Brain pericyte (primary cell): ENCODE measurements at regions not wholly inside any gene's neighbourhood (a gene's known extent, or its start where the extent isn't known, plus 50 kb on each side); places are given as distances from the start of the nearest gene placed in this dataset.
"Not testable (repeated sequence)": the region's sequence is repeated elsewhere in the genome, so short reads cannot be mapped to it uniquely, and the experiment has no call there.

ENCODE experiments used
- DNase-seq: peaks from one replicate; pipeline ENCODE4 v3.0.0-alpha.2; 2012; ENCODE audit warnings: low read depth, low spot score

GRCh38 chr7:47190462-47190861 lies 391.4 kb downstream of the TNS3 start:
- DNase-seq = no peak

- no peak for DNase-seq
Observed at GRCh38 chr7:47188653-47189315, 393.1 kb downstream of the TNS3 start.

GRCh38 chr7:47188136-47188535 lies 393.8 kb downstream of the TNS3 start:
- no peak for DNase-seq

- DNase-seq = no peak
Observed at GRCh38 chr7:47186316-47186715, 395.6 kb downstream of the TNS3 start.

GRCh38 chr7:47185839-47186238 lies 396.1 kb downstream of the TNS3 start:
- DNase-seq = no peak

GRCh38 chr7:47185170-47185569 lies 396.7 kb downstream of the TNS3 start:
- DNase-seq = no peak

GRCh38 chr7:47183862-47184590 lies 397.9 kb downstream of the TNS3 start:
- no peak for DNase-seq

DNA sequence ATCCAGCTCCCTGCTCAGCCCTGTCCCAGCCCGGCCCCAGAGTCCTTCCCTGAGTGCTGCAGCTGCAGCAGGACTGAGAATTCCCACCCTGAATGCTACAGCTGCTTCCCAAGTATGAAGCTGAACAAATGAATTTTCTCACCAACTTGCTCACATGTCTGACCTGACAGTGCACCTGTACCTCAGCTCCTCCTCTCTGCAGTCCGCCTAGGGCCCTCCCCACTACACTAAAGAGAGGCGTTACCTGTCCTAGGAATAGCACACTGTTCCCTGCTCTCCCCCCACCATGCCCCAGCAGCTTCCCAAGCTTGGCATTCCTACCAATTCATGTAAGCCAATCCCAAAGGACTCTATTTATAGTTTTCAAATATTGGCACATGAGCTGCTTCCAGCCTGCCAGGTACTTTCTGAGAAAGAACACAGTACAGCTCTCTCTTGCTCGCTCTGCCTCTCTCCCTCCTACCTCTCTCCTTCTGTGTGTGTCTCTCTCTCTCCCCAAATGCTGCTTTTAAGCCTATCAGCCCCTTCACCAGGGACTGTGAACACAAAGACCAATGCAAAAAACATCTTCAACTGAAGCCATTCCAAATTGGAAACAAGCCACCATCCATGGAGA lies 400.1 kb downstream of the TNS3 start:
- no peak for DNase-seq

GRCh38 chr7:47180516-47180826 lies 401.4 kb downstream of the TNS3 start:
- DNase-seq = no peak

DNA sequence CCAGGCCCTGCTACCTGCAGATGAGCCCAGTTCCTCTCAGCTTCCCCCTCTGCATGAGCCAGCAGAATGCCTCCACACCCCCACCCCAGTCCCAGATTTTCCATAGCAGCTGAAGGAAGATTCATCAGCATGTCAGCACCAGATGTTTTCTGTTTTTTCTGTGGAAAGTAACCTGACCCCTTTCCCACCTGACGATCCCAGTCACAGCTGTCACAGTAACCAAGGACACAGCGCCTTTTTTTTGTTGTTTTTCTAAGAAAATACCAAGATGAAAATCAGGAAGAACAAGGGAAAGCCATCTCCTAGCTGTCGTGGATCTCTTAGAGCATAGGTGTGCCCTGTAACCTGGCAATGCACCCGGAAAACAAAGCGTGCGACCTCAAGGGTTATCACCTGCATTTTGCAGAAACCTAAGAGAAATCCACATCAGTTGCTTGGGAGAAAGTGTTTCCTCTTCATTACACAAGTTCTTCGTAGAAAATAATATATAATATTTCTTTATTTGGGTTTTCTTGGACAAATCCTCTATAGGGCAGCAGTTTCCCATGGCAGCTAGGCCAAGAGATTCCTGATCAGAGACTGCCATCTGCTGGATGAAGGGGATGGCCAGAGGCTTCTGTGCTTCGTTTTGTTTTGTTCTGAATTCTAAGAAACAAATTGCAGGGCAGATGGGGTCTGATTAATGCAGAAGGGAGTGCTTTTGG lies 401.9 kb downstream of the TNS3 start:
- DNase-seq = peak; percentile 20

- DNase-seq = not testable (repeated sequence)
Observed at GRCh38 chr7:47172602-47173539, 409.0 kb downstream of the TNS3 start.

DNA sequence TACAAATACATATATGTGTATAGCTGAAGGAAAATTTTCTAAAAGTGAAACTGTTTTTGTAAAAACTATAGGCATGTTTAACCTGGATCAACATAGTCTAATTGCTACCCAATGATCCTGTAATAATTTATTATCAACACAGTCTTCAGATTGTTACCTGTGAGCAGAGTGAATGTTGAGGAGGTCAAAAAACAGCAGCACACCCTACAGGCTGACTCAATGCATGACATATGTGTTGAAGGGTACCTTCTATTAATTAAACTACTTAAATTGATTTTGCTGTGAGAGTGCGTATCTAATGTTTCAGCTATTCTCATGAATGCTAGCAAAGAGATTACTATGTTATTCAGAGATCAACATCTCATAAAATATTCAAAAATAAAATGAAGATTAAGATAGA lies 411.4 kb downstream of the TNS3 start:
- no peak for DNase-seq

- DNase-seq = no peak
Observed at GRCh38 chr7:47154791-47155190, 427.1 kb downstream of the TNS3 start.

- DNase-seq = no peak
Observed at GRCh38 chr7:47153576-47153975, 428.3 kb downstream of the TNS3 start.

DNA sequence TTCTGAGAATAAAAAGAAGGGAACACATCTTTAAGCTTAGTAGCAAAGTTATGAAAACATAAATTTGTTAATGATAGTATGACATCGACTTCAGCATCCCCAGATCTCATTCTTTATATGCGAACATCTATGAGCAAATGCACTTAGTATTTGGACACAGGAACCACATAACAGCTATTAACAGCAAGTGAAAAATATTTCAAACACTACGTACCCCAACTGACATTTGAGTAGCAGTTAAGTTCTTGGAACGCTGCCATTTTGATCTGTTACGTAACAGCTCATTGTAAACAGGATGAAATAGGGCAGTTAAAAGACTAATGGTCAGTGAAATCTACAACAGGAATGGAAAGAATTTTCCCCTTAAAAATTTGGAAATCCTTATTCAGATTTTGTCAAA lies 428.9 kb downstream of the TNS3 start:
- DNase-seq = peak; percentile 55

- DNase-seq = no peak
Observed at GRCh38 chr7:47152307-47152706, 429.6 kb downstream of the TNS3 start.

DNA sequence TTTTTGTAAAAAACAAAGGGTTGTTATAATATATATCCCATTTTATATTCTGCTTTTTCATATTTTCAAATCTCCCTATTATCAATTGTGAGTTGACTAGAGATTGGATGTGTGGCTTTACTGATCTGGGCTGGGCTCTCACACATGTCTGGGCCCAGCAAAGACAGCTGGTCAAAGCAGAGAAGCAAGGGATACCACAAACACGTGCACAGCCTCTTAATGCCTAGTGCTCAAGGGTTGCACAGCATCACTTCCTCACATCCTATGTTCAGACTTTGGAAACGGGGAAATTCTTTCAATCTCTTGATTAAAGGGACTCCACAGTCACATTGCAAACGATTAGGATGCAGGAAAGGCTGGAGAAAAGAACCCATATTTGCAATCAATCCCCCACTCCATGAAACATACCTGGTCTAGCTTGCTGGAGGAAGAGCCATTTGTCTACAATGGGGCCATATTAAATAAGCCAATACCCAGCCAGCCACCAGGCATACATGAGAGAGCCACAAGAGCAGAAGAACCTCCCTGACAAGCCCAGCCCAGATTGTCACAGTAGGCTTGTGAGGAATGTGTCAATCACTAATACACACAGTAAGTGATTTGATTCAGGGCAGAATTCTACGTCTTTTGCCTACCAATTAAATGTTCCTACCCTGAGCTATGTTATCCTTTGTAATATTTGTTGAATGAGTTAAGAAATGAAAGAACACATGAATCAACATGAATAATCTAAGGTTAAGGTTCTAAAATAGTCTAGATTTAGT lies 431.2 kb downstream of the TNS3 start:
- DNase-seq = no peak

- no peak for DNase-seq
Observed at GRCh38 chr7:47149971-47150370, 431.9 kb downstream of the TNS3 start.

- no peak for DNase-seq
Observed at GRCh38 chr7:47149208-47149839, 432.6 kb downstream of the TNS3 start.

- DNase-seq = no peak
Observed at GRCh38 chr7:47148536-47149207, 433.2 kb downstream of the TNS3 start.
